ENCODE measurements at regions not wholly inside any gene's neighbourhood (a gene's known extent, or its start where the extent isn't known, plus 50 kb on each side); places are given as distances from the start of the nearest gene placed in this dataset.

DNA sequence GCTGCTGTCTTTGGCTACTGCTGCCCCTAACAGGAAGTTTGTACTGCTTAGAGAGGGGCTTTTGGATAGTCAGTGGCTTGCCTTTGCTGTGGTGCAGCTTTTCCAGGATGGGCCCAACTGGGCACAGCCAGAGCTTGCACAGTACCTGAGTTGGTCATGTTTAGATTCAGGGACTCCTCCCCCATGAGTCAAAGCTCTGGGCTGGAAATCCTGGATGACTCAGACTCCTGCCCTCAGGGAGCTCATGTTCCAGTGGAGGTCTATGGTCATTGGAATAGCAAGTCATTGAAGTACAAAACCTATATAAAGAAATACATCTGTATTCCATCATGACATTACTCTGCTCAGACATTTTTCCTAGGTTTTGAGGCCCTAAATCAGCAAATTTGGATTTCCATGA is 66.7 kb upstream of the PJA1 start:
- no peaks in the 10 kb centered on the region for H3K9me3 Mint-ChIP-seq
- ATAC-seq (ENCODE audit: low read depth) (no peak), DNase-seq (ENCODE audit: low spot score in 2 of 2) (no peak)
- H3K4me1 Mint-ChIP-seq, result no peaks in the 10 kb centered on the region
- H3K36me3 Mint-ChIP-seq, result no peaks in the 10 kb centered on the region
- H3K27ac Mint-ChIP-seq, result no peak overlapping the region
- H3K27me3 Mint-ChIP-seq, result peaks cover 2% of the 10 kb centered on the region
- H3K4me3 Mint-ChIP-seq, result no peak overlapping the region

DNA sequence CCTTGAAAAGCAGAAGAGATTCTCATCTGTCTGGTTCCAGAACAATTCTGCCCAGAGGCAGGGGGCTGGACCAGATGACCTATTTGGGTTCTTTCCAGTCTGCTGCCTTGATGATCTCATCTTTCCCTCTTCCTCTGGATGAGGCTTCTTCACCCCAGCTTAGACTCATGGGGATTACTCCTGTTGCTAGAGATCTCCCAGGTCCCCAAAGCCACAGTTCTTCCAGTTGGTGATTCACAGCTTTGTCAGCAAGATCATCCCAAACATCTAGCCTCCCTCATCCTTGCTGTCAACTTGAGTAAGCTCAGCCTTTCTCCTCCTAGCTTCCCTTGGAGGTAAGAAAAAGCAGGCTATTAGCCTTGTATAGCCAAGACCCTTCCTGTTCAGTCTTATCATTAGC is 64.2 kb upstream of the PJA1 start:
- no peak overlapping the region for H3K27ac Mint-ChIP-seq
- no peaks in the 10 kb centered on the region for H3K36me3 Mint-ChIP-seq
- peaks cover 2% of the 10 kb centered on the region for H3K27me3 Mint-ChIP-seq
- no peak for ATAC-seq (ENCODE audit: low read depth)
- no peaks in the 10 kb centered on the region for H3K4me1 Mint-ChIP-seq
- H3K9me3 Mint-ChIP-seq, result no peaks in the 10 kb centered on the region
- H3K4me3 Mint-ChIP-seq, result no peak overlapping the region
- no peak for DNase-seq (ENCODE audit: low spot score in 2 of 2)

DNA sequence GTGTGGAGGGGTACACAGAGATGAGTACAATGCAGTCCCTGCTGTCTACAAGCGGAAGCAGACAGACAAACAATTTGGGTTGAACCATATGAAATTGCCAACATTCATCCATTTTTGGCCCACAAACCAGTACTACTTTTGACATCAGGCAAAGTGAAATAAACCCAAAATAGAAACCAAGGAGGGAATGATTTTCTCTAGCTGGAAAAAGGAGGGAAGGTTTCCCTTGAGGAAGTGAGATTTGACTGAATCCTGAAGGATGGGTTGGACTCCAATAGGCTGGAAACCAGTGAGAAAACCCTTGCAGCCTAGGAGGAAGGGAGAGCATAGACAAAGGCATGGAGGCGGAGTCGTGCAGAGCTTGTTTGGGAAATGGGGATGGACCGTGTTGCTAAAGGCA is 63.5 kb upstream of the PJA1 start:
- DNase-seq (ENCODE audit: low spot score in 2 of 2) (no peak), ATAC-seq (ENCODE audit: low read depth) (no peak)
- H3K4me3 Mint-ChIP-seq, result no peak overlapping the region
- H3K27ac Mint-ChIP-seq, result no peak overlapping the region
- no peaks in the 10 kb centered on the region for H3K9me3 Mint-ChIP-seq
- H3K36me3 Mint-ChIP-seq, result no peaks in the 10 kb centered on the region
- peaks cover 2% of the 10 kb centered on the region for H3K27me3 Mint-ChIP-seq
- no peaks in the 10 kb centered on the region for H3K4me1 Mint-ChIP-seq

DNA sequence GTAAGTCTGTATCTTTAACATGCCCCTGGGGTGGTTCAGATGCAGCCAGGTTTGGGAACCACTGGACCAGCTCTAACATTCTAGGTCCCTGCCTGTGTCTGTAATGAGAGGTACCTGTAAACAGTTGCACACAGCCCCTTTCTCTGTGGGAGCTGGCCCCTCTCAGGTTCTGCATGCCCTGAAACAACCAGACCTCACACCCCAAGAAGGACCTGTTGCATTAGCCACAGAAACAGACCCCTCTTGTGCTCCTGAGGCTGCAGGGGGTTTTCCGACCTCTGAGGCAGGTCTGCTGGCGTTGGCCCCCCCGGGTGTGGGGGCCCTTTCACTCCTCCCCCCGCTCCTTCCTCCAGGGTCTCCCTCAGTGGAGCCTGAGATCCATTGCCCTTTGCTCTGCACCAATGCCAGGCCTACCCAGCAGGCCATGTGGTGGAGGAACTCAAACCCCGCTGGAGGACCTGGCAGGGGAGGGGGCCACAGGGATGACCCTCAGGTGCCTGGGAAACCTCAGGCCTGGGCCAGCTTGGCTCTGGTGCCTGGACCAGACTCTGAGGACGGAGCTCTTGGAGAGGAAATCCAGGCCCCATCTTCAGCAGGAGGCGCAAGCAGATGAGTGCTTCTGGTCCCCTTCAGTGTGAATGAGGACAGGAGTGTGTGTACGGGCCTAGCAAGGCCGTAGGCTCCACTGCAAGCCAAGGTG is 61.4 kb upstream of the PJA1 start:
- no peak for ATAC-seq (ENCODE audit: low read depth)
- no peak overlapping the region for H3K4me3 Mint-ChIP-seq

DNA sequence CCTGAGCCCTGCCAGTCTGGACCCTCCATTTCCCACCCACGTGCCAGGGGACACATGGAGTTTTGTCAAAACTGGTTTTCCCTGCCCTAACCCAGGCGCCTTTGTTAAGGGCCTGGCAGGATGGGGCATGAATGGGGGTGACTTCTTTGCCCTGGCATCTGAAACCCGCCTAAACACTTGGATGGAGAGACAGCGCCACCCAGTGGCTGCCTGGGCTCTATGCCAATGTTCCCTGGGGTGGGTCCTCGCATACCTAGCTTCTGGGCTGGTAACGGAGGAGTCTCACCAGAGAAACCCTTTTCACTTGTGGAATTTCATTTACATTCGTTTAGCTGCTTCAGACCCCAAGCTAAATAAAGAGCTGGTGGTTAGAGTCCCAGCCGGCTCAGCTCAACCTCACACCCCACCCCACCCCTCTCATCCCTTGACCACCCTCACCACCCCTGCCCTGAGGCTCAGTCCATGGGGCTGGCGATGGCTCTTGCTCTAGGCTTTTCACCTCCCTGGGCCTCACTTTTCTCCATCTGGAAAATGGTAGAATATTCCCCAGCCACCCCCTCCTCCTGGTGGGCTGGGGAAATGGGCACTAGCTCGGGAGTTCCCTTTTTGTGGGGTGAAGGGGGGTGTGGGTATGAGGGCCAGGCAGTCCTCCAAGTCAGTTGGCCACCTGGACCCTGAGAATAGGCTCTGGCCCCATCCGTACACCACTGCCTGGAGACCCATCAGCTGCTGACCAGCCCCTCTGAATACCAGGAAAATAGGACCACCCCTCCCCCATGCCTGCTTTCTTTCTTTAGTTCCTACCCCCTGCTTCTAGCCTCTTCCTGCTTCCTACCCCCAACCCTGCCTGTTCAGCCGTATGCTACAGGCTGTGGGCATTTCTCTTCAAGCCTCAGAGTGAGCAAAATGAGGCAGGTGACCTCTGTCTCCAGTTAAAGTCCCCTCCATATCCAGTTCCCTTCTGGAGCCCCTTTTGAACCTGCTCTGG is 57.1 kb upstream of the PJA1 start:
- peaks cover 2% of the 10 kb centered on the region for H3K4me1 Mint-ChIP-seq
- no peak overlapping the region for H3K27ac Mint-ChIP-seq
- DNase-seq (ENCODE audit: low spot score in 2 of 2), result peak; percentile 45 to 65
- no peaks in the 10 kb centered on the region for H3K36me3 Mint-ChIP-seq
- ATAC-seq (ENCODE audit: low read depth), result peak; percentile 66
- H3K27me3 Mint-ChIP-seq, result peaks cover 4% of the 10 kb centered on the region
- H3K9me3 Mint-ChIP-seq, result no peaks in the 10 kb centered on the region
- H3K4me3 Mint-ChIP-seq, result no peak overlapping the region

More for the DNA sequence above, 61.4 kb upstream of the PJA1 start:
- Mint-ChIP-seq H3K27me3 (peaks cover 4% of the 10 kb centered on the region), H3K36me3 (no peaks in the 10 kb centered on the region), H3K27ac (no peak overlapping the region), H3K9me3 (no peaks in the 10 kb centered on the region), H3K4me1 (peaks cover 1% of the 10 kb centered on the region)
- DNase-seq (ENCODE audit: low spot score in 2 of 2), result no peak

DNA sequence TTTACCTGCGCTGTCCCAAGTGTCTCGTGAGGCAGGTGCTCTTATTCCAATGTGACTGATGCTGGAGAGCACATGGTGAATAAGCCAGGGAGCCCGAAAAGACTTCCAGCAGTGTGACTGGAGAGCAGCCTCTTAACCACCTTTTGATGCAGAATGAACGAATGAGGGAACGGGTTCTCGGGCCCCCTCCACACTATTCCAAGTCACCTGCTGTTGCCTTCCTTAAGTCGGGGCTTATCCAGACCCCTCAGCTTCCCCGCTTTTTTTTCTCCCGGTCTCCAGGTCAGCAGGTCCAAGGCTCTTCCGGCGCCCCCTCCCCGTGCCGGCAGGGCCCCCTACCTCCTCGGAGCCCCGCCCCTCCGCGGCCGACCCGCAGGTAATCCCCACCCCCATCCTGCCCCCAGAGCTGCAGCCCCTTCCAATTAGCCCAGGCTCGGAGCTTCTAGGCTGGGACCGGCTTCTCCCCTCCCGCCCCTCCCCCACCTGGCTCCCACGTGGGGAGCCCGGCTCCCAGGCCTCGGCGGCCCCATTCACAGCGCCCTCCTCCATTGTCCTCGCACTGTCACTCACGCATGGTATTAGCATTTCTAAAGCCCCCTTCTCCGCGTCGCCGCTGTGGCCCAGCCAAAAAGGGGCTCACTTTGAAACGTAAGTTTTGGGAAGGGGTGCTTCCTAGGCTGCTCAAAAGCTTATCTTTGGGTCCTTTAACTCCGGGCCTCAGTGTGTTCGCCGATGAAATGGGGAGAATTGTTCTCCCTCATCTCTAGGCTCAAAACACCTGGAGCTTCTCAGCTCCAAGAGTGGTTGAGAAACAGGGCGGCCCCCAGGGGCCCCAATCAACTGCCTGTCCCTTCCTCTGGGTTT is 56.2 kb upstream of the PJA1 start:
- no peak overlapping the region for H3K4me3 Mint-ChIP-seq

DNA sequence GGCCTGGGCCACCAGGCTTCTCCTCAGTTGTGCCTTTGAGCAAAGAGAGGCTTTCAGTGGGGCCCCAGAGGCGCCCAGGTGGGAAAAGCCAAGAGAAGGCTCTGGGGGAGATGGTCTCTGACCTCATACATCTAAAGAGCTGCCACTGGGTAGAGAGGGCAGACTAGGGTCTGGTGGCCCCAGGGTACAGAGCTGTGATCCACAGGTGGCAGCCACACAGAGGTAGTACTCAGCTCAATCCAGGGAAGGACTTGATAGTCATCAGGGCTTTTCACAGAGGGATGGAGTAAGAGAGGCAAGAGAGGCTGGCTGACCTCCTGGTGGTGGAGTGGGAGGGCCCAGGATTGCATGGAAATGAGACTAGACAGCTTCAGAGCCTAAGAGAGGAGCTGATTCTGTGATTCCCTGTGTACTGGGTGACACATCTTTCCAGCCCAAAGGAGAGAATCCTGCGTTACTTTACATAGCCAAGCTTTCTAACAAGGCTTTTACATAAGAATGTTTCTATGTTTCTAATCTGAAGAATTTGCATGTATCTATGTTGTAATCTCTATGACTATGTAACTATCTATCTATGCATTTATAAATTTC is 53.2 kb upstream of the PJA1 start:
- Mint-ChIP-seq H3K36me3 (no peaks in the 10 kb centered on the region), H3K4me1 (peaks cover 2% of the 10 kb centered on the region), H3K9me3 (no peaks in the 10 kb centered on the region), H3K27me3 (peaks cover 4% of the 10 kb centered on the region), H3K27ac (no peak overlapping the region), H3K4me3 (no peak overlapping the region)
- ATAC-seq (ENCODE audit: low read depth) (no peak), DNase-seq (ENCODE audit: low spot score in 2 of 2) (no peak)

More for the DNA sequence above, 56.2 kb upstream of the PJA1 start:
- Mint-ChIP-seq H3K27ac (no peak overlapping the region), H3K9me3 (no peaks in the 10 kb centered on the region), H3K4me1 (peaks cover 2% of the 10 kb centered on the region), H3K36me3 (no peaks in the 10 kb centered on the region), H3K27me3 (peaks cover 4% of the 10 kb centered on the region)
- no peak for ATAC-seq (ENCODE audit: low read depth)
- DNase-seq (ENCODE audit: low spot score in 2 of 2), result no peak

DNA sequence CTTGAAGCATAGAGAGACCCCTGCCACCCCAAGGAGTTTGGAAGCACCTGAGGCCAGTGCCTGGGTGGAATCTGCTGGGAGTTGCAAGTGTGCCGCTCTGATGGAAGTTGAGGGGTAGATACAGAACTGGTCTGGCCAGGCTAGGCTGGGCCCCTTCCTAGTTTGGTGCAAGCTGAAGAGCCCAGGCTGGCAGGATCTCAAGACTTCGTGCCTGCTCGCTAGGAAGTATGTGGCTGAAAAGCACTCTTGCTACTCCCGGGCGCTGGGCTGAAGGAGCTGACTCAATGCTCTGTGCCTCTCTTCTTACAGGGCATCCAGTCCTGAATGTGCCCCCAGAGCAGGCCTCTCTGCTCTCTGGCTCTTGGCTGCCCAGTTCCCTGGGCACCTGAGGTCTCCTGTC is 51.7 kb upstream of the PJA1 start:
- DNase-seq (ENCODE audit: low spot score in 2 of 2) (no peak), ATAC-seq (ENCODE audit: low read depth) (no peak)
- no peak overlapping the region for H3K27ac Mint-ChIP-seq
- no peaks in the 10 kb centered on the region for H3K36me3 Mint-ChIP-seq
- H3K4me1 Mint-ChIP-seq, result peaks cover 2% of the 10 kb centered on the region
- H3K9me3 Mint-ChIP-seq, result no peaks in the 10 kb centered on the region
- no peak overlapping the region for H3K4me3 Mint-ChIP-seq
- H3K27me3 Mint-ChIP-seq, result peaks cover 2% of the 10 kb centered on the region

DNA sequence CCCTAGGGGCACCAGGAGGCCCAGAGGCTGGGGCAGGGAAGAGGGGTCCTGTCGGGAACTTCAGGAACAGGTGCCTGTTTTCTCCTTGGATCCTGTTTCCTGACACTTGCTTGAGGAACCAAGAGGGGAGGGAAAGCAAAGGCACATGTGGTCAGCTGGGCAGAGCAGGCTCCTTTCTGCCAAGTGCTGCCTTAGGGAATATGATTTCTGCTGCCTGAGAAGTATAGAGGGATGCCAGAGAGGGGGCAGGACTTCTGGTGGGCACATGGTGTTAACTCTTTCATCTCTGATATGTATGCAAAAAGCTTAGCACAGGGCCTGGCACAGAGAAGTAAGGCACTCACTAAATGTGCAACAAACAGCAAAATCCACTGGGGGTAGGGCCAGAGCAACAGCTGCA is 51.2 kb upstream of the PJA1 start:
- Mint-ChIP-seq H3K36me3 (no peaks in the 10 kb centered on the region), H3K9me3 (no peaks in the 10 kb centered on the region), H3K27me3 (peaks cover 3% of the 10 kb centered on the region), H3K4me1 (no peaks in the 10 kb centered on the region), H3K4me3 (no peak overlapping the region), H3K27ac (no peak overlapping the region)
- ATAC-seq (ENCODE audit: low read depth) (no peak), DNase-seq (ENCODE audit: low spot score in 2 of 2) (no peak)

DNA sequence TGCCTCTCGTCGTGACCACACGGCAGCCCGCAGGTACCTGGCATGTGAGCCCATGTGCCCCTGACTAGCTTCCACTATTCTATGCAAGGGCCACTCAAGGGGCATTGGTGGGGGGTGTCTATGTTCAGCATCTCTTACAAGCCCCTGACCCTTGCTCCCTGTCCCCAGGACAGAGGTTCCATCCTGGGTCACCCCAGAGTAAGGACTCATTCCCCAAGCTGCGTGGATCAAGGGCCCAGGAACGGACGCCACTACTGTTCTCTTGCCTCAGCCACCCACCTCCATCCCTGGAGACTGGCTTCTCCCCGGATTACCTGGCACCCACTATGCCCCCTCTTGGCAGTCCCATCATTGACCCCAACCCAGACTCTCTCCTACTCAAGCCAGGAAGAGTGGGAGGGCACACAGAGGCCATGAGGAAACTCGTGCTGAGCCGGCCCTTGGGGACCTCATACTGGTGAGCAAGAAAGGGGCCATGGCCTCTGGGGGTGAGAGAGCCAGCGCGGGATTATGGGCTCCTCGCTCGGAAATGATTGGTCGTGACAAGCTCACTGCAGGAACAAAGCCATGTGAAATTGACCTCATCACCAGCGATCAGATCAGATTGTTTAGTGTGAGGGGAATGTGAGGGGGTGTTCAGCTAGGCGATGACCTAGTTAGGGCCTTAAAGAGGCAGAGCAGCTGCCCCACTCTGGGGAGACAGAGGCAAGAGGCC is 50.1 kb upstream of the PJA1 start:
- DNase-seq (ENCODE audit: low spot score in 2 of 2), result no peak
- peaks cover 3% of the 10 kb centered on the region for H3K27me3 Mint-ChIP-seq
- ATAC-seq (ENCODE audit: low read depth), result no peak
- H3K36me3 Mint-ChIP-seq, result no peaks in the 10 kb centered on the region
- no peak overlapping the region for H3K27ac Mint-ChIP-seq
- H3K9me3 Mint-ChIP-seq, result no peaks in the 10 kb centered on the region
- H3K4me3 Mint-ChIP-seq, result no peak overlapping the region
- no peaks in the 10 kb centered on the region for H3K4me1 Mint-ChIP-seq

All from memory B cell (primary cell).